ENCODE measurements at regions not wholly inside any gene's neighbourhood (a gene's known extent, or its start where the extent isn't known, plus 50 kb on each side); places are given as distances from the start of the nearest gene placed in this dataset.

DNA sequence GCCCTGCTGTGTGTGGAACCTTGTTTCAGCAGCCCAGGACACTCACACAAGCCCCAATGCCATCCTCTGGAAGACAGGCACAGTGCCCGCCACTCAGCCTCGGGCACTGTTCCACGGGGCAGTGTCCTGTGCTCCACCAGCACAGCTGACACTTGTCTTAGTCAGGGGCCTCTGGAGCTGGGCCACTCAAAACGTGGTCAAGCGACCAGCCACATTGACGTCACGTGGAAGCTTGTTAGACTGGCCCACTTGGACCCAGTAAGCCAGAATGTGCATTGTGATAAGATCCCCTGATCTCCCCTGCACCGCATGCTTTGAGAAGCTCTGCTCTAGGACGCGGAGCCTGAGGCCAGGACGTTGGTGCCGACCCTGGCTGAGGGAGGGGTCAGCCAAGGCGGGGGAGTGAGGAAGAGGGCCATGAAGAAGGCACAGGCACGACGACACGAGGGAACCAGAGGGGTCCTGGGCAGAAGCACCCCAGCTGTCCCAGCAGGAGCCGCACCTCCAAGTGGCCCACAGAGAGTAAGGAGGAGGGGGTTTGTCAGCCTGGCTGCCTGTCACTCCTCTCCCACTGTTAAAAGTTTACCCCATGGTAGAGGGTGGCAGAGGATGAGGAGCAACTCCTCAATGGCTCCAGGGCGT is 64.6 kb downstream of the LINC01488 start:
- intact Hi-C loops (cut with DNase I) = no loop called here
- peak in 2 of 10 donors; percentile 55 for DNase-seq

- intact Hi-C loops (cut with DNase I) = no loop called here
- peak in 2 of 10 donors; percentile 42 to 45 for DNase-seq
Observed at GRCh38 chr11:69546735-69547370, 65.4 kb downstream of the LINC01488 start.

DNA sequence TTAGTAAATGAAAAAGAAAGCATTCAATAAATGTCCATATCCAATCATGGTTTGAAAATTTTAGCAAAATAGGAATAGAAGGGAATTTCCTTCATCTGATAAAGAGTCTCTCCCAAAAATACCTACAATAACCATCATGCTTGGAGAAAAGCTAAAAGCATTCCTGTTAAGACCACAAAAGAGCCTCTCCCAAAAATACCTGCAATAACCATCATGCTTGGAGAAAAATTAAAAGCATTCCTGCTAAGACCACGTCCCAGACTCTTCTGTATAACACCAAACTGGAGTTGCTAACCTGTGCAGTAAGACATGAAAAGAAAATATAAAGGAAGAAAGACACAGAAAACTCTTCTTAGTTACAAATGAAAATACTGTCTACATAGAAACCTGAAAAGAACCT is 69.4 kb downstream of the LINC01488 start:
- no peak for DNase-seq
- intact Hi-C loops (cut with DNase I) = no loop called here

DNA sequence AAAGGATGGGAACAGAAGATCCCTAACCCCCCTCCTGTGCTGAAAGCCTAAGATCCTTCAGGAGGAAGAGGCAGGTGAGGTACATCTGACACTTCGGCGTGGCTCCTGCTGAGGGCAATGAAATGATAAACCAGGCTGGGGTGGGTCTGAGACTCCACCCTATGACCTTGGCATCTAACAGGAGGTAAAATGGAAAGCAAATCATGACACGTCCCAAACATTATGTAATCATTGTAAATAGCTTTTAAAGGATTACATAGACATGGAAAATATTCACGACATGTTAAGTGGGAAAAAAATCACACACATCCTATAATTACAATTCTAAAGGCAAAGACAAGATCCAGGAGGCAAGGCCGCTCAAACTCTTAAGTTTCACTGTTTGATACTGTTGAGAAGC is 70.5 kb downstream of the LINC01488 start:
- no peak for DNase-seq
- intact Hi-C loops (cut with DNase I) = no loop called here

- peak in 3 of 10 donors; percentile 5 to 10 (median 8) for DNase-seq
- intact Hi-C loops (cut with DNase I) = no loop called here
Observed at GRCh38 chr11:69552951-69553350, 71.5 kb downstream of the LINC01488 start.

DNA sequence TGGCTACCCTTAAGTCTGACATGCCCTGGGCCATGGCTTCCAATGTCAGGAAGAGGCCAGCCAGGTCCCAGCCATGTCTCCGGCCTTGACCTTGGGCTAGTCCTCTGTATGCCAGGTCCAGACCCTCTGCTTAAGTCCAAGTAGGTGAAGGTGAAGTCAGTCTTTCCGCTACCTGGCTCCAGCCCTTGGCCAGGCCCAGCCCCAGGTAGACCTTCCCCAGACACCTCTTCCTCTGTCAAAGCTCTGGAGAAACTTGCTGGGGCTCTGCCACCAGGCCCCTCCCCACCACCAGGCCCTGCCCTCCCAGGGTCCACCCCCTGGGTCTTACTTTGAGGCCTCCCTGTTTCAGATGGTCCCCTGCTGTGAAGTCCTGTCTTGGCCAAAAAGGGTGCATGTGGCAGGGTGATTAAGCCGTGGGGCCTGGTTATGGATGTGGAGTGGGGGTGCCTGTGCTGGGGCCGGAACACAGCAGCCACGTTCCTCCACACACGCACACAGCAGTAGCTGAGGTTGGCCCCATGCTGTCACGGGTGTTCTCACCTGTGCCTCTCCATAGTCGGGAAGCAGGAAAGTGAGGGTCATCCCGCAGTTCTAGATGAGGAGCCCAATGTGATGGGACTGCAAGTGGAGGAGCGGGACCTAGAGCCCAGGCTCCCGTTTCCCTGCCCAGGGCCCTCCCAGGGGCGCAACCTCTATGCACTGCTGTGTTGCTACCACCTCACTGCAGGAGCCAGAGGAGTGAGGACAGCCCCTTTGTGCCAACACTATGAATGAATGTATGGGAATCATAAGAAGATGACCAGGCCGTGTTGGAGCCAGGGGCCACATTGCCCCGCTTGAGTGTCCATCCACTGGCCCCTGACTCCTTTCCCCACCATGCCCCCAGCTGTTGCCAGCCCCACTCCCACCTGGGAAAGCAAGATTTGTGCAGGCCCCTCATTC is 72.2 kb downstream of the LINC01488 start:
- DNase-seq = peak in 2 of 10 donors; percentile 32 to 62
- intact Hi-C loops (cut with DNase I) = no loop called here

DNA sequence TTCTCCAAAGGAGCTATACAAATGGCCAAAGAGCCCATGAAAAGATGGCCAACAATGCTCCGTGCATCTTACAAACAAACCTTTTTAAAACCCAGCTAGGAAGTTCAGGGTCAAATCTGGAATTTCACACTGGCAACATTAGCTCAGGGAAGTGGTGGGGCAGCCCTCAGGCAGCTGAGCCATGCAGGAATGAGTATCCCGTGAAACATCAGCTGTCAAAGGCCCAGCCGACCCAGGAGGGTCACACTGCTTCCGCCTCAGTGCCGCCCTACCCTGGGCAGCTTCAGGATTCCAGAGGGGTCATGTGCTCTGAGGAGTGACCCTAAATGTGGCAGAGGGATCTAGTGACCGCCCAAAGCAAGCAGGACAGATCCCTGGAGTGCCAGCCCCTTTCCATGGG is 73.4 kb downstream of the LINC01488 start:
- DNase-seq = peak in 1 of 10 donors; percentile 50
- intact Hi-C loops (cut with DNase I) = no loop called here

DNA sequence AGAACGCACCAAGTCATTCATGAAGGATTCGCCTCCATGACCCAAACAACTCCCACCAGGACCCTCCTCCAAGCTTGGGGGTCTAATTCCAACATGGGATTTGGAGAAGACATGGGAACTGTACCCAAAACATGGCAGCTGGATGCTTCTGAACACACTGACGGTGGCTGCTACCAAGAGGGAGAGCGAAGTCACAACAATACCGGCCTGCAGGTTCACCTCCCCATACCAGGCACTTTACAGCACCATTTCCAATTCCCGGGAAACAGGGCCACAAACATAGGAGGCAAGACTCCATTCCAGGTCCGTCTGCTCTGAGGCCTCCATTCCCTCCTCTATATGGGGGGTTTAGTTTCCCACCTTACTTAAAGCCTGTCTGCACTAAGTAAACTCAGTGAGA is 75.8 kb downstream of the LINC01488 start:
- intact Hi-C loops (cut with DNase I) = no loop called here
- DNase-seq = no peak

- intact Hi-C loops (cut with DNase I) = no loop called here
- DNase-seq = no peak
Observed at GRCh38 chr11:69558519-69558941, 77.1 kb downstream of the LINC01488 start.

DNA sequence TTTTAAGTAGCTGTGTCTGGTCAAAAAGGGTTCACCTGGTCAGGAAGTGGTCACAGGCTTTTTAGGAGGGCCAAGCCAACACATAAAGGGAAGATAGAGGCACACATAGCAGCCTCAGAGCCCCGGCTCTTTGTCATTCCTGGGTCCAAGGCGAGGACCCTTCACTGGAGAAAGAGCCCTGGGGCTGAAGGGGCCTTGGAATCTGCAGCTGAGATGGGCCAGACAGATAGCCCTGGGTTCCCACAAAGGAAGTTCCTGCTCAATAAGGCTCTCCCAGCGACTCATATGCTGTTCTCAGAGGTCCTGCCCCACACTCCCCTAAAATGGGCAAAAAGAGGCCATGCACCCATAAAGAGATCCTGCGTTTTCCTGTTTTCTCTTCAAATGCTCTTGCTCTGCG is 77.7 kb downstream of the LINC01488 start:
- intact Hi-C loops (cut with DNase I) = no loop called here
- DNase-seq = no peak

- intact Hi-C loops (cut with DNase I) = no loop called here
- no peak for DNase-seq
Observed at GRCh38 chr11:69560141-69560790, 78.8 kb downstream of the LINC01488 start.

GRCh38 chr11:69562302-69562701 is 78.7 kb upstream of the CCND1 start:
- intact Hi-C loops (cut with DNase I) = no loop called here
- no peak for DNase-seq

DNA sequence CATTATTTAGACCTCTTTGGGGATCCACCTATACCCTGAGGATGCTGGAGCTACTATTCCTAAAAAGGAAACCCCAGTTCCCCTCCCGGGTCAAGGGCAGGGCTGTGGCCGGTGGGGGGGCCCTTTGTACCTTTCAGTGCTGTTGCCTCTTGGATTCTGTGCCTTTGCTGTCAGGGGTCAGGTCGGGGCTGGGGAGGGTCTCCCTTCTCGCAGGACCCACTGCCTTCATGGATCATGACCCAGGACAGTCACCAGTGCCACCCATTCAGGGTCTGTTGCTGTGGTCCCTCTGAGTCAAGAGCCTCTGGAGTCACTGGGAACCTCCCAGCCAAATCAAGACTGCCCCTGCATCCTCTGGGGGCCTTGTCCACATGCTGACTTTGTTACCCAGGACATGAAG is 78.1 kb upstream of the CCND1 start:
- intact Hi-C loops (cut with DNase I) = no loop called here
- peak in 2 of 10 donors; percentile 74 to 75 for DNase-seq

GRCh38 chr11:69563306-69563705 is 77.7 kb upstream of the CCND1 start:
- intact Hi-C loops (cut with DNase I) = no loop called here
- peak in 1 of 10 donors; percentile 55 for DNase-seq

DNA sequence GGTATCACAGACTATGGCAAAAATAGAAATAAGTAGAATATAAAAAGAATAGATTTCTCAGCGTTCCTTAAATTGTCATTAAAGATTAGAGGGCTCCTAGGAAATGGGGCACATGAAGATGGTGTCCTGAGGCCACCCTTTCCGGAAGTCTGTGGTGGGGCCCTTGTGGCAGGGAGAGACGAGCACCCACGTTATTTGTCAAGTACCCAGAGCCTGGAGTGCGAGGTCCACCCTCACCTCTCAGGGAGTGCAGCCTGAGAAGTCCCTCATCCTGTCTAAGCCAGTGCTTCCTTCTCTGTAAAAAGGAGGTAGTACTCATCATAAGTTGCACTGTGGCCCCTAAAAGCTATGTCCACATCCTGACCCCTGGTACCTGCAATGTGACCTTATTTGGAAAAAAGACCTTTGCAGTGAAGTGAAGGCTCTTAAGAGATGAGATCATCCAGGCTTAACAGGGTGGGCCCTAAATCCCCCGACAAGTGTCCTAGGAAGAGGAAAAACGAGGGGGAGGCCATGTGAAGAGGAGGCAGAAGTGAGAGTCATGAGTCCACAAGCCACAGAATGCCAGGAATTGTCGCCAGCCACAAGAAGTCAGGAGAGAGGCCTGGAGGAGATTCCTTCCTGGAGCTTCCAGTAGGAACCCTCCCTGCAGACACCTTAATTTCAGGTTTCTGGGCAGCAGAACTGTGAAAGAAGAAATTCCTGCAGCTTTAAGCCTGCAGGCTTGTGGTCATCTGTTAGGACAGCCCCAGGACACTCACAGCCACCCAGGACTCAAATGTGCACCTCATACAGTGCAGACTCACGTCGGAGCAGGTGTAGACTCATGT is 76.8 kb upstream of the CCND1 start:
- DNase-seq = peak in 1 of 10 donors; percentile 71
- intact Hi-C loops (cut with DNase I) = no loop called here

DNA sequence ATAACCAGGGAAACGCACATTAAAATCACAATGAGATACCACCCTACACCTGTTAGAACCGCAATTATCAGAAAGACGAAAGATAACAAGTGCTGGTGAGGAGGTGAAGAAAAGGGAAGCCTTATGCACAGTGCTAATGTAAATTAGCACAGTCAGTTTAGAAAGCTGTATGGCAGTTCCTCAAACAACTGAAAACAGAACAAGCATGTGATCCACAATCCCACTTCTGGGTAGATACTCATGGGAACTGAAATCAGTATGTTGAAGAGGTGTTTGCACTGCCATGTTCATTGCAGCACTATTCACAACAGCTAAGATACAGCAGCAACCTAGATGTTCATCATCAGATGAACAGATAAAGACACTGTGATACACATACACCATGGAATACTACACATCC is 75.0 kb upstream of the CCND1 start:
- DNase-seq = no peak
- intact Hi-C loops (cut with DNase I) = no loop called here

DNA sequence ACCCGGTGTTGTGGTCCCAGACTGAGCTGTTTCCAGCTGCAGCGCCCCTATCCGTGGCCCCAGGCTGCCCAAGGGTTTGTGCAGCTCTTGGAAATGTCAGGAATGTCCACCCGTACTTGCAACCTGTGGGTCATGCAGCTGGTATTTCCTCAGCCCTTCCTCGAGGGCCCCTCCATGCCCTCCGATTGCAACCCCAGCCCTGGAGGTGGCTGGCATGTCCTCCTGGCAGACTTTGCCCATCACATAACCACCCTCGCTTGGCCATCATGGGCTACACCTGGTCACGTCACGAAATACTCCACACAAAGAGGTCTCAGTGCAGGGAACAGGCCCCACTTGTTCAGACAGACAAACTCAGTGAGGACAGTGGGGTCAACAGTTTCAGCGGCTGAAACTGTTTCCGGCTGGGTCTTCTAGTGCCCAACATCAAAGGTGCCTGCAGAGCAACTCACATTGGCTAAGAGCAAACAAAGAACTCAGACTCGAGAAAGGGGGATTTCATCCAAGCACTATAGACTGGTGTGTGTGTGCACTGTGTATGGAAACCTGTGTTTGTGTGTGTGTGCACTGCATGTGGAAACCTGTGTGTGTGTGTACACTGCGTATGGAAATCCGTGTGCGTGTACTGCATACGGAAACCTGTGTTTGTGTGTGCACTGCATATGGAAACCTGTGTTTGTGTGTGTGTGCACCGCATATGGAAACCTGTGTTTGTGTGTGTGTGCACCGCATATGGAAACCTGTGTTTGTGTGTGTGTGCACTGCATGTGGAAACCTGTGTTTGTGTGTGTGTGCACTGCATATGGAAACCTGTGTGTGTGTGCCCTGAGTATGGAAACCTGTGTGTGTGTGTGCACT is 72.8 kb upstream of the CCND1 start:
- intact Hi-C loops (cut with DNase I) = no loop called here
- DNase-seq = peak in 1 of 10 donors; percentile 42

DNA sequence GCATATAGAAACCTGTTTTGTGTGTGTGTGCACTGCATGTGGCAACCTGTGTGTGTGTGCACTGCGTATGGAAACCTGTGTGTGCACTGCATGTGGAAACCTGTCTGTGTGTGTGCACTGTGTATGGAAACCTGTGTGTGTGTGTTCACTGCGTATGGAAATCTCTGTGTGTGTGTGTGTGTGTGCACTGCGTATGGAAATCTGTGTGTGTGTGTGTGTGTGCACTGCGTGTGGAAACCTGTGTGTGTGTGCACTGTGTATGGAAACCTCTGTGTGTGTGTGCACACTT is 72.2 kb upstream of the CCND1 start:
- intact Hi-C loops (cut with DNase I) = no loop called here
- no peak for DNase-seq

Data from posterior cingulate gyrus (tissue), 11 donors.